NCI-H748 (cell line): ENCODE measurements at regions not wholly inside any gene's neighbourhood (a gene's known extent, or its start where the extent isn't known, plus 50 kb on each side); places are given as distances from the start of the nearest gene placed in this dataset.

Source experiments
- DNase-seq: peaks from one replicate; lab custom pipeline; 2025; ENCODE audit not compliant: unreplicated experiment; lab: John Stamatoyannopoulos, UW

DNA sequence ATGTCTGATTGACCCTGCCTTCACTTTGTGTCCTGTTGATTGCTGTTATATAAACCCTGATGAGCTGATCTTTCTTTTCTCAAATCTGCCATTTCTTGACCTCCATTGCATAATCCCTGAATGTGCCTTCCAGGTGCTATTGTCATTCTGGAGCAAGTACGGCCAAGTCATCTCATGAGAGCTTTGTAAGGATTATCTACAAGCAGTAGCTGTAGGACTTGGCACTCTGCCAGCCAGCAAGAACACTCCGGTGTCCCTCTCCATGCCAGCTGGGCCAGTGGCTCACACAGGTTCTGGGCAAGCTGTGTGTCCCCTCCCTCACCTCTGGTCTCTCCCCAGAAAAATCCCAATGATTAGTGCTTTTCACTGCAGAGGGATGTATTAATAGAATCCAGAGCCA is 348.1 kb downstream of the FOXO1 start:
- peak; percentile 39 for DNase-seq

DNA sequence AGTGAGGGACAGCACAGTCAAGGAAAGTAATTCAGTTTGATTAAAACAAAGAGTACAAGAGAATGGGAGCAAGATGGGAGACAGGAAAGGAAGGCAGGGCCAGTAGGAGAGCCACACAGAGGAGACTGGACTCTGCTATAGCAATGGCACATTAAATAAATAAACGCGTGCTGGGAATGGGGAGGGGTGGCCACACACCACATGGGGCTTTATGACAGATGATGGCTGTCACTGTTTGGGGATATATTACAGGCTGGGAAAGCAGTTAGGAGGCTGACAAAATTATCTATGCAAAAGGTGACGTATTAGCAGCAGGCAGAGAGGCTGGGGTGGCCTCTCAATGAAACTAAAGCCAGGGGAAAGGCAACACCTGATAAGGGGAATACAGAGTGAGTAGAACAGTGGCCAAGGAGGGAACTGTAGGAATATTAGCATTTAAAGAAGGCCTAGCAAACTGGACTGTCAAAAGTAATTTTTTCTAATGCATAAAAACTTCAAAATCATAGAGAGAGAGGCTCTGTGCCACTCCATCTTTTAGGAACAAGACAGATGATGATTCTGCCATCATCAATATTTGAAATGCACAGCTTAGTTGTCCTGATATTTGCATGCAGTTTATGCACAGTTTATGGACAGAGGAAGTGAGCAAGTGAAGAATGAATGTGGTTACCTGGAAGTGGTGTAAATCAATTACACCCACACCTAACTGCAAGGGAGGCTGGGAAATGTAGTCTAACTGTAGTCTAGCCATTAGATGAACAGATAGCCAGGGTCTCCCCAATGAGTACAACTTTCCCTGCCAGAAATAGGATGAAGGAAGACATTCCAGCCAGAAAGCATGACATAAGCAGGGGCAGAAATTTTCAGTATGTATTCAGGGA is 346.5 kb downstream of the FOXO1 start:
- DNase-seq = peak; percentile 9

DNA sequence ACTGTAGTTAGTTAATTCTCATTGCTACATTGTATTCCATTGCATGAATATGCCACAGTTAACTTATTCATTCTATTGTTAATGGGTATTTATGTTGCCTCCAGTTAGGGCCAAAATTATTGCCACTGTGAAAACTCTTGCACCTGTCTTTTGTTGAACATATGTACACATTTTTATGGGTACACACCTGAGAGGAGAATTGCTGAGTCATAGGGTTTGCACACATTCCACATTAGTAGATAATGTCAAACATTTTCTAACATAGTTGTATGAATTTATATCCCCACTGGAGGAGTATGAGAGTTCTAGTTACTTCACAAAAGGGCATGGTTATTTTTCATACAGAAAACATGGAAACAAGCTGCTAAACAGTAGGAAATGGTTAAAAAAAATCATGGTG is 338.4 kb downstream of the FOXO1 start:
- no peak for DNase-seq

DNA sequence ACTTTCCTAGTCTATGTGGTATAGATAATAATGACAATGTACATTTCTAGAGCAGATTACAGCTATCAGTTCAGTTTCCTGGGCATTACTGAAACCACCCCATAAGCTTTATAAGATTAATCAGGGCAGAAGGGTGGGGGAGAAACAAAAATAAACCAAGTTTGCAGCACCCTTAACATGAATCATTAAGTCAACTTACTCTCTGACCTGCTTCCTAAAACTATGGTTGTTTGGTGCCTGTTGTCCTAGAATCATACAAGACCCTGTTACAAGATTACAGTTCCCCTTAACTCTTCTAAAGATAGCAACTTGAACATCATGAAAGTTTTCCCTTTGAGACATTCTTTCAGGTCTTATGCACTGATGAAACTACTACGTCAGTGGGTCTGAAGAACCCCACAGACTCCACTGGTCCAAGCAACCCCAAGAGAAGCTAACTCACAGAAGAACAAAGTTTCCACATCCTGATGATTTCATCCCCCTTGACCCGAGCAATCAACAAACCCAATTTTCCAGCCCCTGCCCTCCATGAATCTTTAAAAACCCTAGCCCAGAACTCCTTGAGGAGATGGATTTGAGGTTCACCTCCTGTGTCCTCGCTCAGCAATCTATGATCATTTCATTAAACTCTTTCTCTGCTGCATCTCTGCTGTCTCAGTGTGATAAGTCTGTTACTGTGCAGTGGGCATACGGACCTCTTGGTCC is 336.5 kb downstream of the FOXO1 start:
- DNase-seq = no peak

DNA sequence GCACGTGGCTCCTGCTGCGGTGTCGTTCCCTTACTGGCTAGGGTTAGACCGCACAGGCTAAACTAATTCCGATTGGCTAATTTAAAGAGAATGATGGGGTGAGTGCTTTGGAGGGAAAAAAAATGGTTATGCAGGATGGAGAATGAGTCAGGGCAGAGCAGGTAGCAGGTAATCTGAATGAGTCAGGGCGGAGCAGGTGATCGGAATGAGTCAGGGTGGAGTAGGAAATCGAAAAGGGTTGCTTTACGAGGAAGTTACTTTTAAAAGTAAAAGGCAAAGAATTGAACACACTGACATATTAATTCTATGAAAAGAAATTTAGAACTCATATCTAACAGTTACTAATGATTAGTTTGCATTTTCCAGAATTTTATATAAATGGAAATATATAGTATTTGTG is 335.5 kb downstream of the FOXO1 start:
- DNase-seq = no peak

DNA sequence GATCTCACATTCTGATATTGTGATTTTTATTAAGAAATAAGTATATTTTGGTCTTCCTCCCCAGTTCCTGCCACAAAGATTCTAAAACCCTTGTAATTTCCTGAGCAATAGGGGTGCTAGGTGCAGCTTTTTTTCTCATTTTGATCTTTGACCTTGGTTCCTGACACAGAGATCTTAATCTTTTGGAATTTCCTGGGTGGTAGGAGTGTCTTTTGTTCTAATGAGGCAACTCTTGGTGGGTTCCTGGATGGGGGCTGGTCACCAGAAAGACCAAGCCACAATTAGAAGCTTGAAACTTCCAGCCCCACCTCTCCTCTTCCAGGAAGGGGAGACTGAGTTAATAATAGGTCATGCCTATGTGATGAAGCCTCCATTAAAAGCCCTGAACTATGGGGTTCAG is 334.6 kb downstream of the FOXO1 start:
- no peak for DNase-seq

DNA sequence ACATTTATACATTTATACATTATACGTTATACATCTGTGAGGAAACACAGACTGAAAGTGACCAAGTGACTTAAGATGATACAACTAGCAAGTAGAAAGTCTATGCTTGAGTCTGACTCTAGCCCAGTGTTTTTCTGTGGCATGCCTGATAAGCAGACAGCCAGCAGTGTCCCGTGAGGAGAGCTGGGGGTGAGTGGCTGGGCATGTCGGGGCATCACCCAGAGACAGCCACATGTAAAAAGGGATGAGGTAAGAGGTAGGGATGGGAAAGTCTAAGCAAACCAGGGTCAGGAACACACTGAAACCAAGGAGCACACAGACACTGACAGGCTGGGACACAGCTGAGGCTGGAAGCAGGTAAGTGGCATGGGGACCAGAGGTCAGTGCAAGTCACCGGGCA is 333.2 kb downstream of the FOXO1 start:
- DNase-seq = no peak

DNA sequence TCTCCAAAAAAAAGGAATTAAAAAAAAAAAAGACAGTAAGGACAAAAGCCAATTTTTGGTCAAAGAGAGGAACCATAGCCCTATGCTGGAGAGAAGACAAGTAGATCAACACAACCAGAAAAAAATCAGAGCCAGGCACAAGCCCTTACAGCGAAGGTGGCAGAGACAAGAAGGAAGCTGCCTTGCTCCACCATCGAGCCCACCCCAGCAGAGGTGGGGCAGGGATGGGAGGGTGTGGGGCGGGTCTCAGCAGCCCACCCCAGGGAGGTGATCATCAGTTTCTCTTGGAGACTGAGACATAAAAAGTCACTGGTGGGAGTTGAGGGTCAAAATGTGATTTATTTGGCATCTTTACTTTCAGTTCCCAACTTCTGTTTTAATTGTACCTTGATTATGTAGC is 332.4 kb downstream of the FOXO1 start:
- no peak for DNase-seq

DNA sequence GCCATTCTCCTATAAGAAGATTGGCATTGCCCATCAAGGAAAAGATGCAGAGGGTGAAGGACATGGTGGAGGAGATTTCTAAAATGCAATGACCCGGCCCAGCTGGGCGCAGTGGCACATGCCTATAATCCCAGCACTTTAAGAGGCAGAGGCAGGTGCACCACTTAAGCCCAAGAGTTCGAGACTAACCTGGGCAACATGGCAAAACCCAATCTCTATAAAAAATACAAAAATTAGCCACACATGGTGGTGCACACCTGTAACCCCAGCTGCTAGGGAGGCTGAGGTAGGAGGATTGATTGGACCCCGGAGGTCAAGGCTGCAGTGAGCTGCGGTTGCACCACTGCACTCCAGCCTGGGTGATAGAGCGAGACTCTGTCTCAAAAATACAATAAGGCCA is 331.8 kb downstream of the FOXO1 start:
- no peak for DNase-seq

DNA sequence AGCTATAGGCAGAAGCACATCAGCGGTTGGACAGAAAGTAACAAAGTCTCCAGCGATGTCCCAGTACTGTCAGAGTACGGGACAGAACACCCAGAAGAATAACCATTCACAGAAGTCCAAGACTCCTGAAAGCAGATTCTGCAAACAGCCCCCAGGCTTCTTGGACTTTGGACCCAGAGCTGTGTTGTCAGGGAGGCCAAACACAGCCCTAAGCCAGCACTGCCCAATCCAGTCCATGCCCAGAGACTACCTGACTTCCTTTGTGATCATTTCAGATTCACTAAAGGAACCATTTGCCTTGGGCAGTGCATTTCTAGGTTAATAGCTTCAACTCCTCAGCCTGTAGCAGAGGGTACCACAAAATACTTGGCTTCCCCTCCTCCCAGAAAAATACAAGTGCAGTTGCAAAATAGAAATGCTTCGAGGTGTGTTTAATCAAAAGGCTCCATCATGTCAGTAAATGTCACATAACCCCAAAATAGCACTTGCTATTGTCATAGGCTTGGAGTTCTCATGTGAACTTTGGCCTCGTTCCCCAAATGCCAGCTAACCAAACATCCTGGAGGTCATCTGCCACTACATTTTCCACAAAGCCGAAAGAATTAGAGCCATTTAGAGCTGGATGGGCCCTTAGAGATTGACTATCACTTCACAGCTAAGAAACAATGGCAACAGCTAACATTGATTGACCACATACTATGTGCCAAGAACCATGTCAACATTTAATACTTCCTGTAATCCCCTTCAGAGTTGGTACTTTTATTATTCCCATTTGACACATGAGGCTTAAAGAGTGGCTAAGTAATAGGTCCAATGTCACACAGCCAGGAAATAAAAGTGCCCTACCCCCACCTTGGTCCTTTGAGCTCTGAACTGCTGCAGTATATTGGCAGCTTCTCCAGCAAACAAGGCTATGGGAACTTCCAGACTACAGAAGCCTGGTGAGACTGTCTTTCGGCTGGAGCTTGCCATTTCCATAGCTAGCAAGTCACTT is 329.9 kb downstream of the FOXO1 start:
- DNase-seq = no peak

DNA sequence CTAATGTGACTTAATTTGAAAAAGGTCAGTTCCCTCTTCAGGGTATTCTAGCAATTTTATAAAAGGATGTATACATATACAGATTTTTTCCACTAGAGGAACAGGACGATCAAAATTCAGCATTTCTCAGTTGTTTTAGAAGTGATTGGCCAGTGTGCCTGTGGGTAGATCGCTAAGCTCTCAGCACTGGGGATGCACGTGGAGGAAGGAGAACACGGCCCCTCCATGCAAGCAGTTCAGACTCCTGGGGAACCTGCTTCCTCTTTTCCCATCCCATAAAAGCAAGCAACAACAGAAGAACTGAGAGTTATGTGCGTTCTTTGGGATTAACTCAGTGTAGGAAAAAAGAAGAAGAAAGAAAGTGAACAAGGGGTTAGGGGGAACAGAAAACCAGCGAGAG is 328.8 kb downstream of the FOXO1 start:
- no peak for DNase-seq

DNA sequence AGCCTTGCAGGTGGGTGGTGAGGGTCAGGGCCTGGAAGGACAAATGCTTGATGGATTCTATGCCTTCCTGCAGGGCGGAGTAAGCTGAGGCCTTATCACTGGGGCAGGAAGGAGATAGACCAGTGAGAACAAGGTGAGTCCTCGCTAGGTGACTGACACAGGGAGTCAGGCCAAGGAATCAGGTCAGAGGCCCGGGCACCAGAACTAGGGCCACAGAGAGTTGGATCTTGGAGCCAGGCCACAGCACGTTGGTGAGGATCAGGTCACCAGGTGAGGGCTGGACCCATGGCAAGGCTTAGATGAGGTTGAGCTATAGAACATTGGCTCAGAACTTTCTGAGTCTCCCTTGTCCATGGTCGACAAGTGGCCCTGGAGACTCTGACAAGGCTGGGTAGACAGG is 328.2 kb downstream of the FOXO1 start:
- no peak for DNase-seq

DNA sequence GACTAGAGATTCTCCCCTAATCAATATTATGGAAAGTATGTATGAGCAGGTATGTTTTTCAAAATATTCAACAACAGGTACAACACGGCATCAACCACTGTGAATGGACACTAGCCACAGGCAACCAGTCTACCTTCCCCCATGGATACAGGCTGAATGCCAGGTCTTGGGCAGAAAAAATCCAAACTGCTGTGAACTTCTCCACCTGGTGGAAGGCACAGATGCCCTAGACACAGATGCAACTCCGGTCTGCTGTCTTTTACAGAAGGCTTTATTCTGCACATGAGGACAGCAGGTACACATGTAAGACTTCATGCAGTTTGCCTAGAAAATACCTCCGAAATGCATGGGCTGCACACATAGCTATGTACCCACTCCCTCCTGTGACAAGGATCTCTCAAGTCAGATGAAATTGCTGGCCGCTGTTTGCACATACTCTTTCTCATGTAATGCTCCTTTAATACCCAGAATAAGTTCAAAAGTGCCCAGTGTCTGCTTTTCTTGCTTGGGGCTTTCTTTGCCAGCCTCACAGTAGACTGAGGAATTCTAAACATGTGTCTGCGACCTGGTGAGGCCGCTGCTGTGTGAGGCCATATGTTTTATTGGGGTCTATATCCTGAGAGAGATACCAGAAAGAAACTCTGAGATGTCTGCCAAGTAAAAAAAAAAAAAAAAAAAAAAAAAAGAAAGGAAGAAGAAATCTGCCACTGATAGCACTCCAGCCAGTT is 325.9 kb downstream of the FOXO1 start:
- DNase-seq = no peak

DNA sequence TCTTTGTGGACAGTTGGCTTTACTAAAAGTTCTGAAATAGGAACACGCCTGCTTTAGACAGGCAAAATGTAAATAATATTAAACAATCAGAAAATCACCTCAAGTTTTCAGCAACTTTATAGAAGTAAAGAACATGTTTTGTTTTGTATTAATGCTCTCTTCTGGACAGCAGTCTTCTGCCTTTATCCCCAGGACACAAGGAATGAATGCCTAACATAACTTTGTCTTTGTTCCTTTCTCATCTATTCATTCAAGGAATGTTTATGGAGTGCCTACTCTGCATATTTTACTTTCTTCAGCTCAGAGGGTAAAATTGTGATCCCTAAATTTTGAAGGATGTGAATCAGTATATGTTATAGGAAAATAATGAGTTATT is 325.4 kb downstream of the FOXO1 start:
- no peak for DNase-seq

DNA sequence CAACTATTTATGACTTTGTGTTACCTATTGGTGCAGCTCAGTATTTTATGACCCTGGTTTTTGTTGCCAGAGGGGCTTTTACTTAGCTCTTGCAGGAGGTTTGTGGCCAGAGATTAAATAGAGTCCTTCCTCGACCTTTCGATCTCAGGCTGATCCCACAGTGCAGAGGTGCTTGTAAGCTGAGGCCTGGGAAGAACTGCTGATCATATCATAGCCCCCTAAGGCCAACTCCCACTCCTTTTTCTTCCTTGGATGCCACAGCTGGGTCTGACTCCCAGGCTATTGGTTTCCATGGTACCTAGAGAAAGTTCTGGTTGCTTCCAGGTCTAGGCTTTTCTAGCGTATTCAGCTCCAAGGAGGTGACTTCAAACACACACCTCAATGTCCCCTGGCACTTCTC is 324.9 kb downstream of the FOXO1 start:
- no peak for DNase-seq

DNA sequence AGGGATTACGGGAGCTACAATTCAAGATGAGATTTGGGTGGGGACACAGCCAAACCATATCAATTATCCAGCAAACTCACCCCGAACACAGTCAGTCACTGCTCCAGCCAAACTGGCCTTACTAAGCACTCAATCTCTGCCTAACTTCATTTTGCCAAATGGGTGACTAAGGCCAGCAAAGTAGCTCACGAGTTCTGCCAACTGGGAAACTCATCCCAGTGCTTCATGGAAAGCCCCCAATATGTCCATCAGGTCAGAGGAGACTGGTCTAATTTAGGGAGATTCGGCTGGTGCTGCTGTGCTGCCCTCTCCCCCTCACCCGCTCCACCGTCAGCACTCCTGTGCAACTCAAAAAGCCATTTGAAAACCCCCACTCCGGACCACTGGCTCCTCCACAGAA is 324.0 kb downstream of the FOXO1 start:
- no peak for DNase-seq

DNA sequence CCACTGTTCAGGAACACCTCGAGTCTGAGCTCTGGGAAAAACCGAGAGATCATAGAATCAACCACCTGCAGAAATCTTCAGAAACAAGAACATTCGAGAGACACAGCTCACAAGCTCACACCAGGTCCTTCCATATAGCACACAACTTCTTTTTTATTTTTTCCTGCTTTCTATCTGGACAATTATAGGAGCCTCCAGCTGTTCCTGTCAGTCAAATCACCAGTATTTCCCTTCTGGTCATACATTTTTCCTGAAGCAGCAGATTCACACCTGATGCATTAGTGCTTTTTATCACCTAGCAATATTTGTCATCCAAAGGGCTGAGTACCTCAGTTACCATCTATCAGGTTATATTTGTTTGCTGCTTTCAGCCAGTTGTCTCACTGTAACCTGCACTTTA is 323.5 kb downstream of the FOXO1 start:
- DNase-seq = no peak

DNA sequence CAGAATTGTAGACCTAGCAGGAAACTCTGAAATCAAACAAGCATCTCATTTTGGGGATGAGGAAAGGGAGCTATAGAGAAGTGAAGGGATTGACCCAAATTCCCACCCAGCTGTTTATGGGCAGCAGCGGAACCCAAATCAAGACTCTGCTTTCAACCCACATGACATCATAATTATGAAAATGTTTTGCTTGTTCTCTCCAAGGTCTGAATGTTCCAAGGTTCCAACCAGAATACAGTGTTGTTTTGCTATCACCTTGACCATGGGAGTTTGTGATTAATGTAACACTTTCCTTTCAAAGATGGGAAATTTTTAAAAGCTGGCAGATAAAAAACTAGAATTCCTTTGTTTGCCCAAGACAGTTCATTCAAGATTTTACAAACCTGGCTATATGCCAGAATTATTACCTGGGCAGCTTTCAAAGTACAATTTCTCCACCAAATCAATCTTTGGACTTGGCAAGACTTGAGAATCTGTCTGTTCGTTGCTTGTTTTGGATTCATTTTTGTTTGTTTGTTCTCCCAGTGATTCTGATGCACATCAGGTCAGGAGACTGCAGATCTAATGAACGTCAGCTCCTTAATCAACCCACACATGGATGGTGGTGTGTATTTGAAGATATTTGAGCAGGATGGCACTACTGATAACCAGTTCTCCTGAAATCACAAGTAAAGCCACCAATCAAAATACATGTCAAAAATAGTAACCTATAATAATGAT is 322.7 kb downstream of the FOXO1 start:
- no peak for DNase-seq

DNA sequence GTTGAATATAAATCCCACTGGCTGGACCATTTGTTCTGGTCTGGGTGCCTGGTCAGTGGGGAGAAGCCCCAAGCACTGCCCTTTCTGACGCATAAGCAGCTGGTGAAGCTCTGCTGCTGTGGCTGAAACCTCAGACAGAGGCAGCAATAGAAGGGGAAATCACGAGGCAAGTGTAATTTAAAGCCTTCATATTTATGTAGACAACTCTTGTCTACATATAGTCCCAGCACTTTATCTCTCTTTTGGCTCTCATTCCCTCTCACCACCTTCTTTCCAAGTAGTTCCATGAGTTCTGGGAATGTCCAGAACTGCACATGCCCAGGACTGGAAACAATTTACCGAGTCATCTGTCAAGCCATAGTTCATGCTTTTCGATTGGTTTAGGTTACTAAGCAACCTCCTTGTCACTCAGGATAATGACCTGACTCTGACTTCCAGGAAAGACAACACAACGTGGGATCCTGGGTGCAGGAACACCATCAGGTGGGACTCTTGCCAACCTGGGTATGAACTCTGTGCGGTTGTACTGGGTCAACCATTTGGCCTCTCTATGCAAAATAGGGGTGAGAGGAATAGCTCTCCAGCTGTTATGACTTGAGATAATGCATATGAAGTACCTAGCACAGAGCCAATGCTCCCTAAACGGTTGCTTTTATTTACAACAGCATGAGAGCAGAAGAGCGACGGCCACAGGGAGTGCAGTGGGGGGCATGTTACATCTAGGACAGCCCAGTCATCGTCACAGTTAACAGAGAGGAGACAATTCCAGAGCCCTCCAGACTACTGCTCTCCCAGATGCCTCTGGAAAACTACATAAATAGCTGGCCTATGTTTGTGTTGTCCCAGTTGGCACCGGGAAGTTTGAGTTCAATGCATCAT is 321.9 kb downstream of the FOXO1 start:
- peak; percentile 43 for DNase-seq
